HL-60 (cell line): ENCODE measurements at regions not wholly inside any gene's neighbourhood (a gene's known extent, or its start where the extent isn't known, plus 50 kb on each side); places are given as distances from the start of the nearest gene placed in this dataset.

ENCODE experiments used
- DNase-seq, 2 experiments: peaks; one replicate each; pipeline ENCODE4 v3.0.0-alpha.2; 2010 to 2020; ENCODE audit warnings: low read depth in 1 of 2, low spot score in 1 of 2
- H3K27ac ChIP-seq: fragments of 250-450 bp; sonication (Bioruptor Pico); replicated peaks from 2 replicates; pipeline ENCODE4 v1.5.1; 2020; ENCODE audit warnings: mild to moderate bottlenecking, moderate library complexity
- H3K27me3 ChIP-seq: fragments of 250-450 bp; sonication (Bioruptor Pico); 2 replicates; pipeline ENCODE4 v1.5.1; 2021; ENCODE audit warnings: mild to moderate bottlenecking, moderate library complexity; ENCODE audit not compliant: insufficient read depth, poor library complexity, severe bottlenecking
- H3K4me3 ChIP-seq: replicated peaks from 2 replicates; pipeline ENCODE4 v1.5.1; 2011; ENCODE audit warnings: mild to moderate bottlenecking, control low read depth, low read length; ENCODE audit not compliant: insufficient read depth
- CTCF ChIP-seq: IDR thresholded peaks from one replicate; pipeline ENCODE4 v1.5.1; 2011; ENCODE audit warnings: low read length, control low read depth, inconsistent platforms; ENCODE audit not compliant: insufficient read depth
- GABPA ChIP-seq: IDR thresholded peaks from 2 replicates; pipeline ENCODE4 v1.6.1; 2012; ENCODE audit warnings: low read depth
- POLR2AphosphoS5 ChIP-seq: IDR thresholded peaks from 2 replicates; pipeline ENCODE4 v1.6.1; 2012; ENCODE audit warnings: low read depth
- SPI1 ChIP-seq: IDR thresholded peaks from 2 replicates; pipeline ENCODE4 v1.6.1; 2012; ENCODE audit warnings: low read depth, mild to moderate bottlenecking, borderline replicate concordance
- TF ChIP-seq, protein P1 (sequence below): IDR thresholded peaks from 2 replicates; pipeline ENCODE4 v1.6.1; 2012; ENCODE audit warnings: low read depth; ENCODE audit not compliant: insufficient replicate concordance

GRCh38 chr5:87831499-87831898 lies 418.8 kb upstream of the CCNH start:
- TF ChIP-seq, protein P1, sequence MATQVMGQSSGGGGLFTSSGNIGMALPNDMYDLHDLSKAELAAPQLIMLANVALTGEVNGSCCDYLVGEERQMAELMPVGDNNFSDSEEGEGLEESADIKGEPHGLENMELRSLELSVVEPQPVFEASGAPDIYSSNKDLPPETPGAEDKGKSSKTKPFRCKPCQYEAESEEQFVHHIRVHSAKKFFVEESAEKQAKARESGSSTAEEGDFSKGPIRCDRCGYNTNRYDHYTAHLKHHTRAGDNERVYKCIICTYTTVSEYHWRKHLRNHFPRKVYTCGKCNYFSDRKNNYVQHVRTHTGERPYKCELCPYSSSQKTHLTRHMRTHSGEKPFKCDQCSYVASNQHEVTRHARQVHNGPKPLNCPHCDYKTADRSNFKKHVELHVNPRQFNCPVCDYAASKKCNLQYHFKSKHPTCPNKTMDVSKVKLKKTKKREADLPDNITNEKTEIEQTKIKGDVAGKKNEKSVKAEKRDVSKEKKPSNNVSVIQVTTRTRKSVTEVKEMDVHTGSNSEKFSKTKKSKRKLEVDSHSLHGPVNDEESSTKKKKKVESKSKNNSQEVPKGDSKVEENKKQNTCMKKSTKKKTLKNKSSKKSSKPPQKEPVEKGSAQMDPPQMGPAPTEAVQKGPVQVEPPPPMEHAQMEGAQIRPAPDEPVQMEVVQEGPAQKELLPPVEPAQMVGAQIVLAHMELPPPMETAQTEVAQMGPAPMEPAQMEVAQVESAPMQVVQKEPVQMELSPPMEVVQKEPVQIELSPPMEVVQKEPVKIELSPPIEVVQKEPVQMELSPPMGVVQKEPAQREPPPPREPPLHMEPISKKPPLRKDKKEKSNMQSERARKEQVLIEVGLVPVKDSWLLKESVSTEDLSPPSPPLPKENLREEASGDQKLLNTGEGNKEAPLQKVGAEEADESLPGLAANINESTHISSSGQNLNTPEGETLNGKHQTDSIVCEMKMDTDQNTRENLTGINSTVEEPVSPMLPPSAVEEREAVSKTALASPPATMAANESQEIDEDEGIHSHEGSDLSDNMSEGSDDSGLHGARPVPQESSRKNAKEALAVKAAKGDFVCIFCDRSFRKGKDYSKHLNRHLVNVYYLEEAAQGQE: no peak
- TF ChIP-seq CTCF: no peak
- TF ChIP-seq POLR2AphosphoS5: no peak
- TF ChIP-seq SPI1: no peak
- no peak for TF ChIP-seq GABPA

GRCh38 chr5:87829217-87829551 lies 416.5 kb upstream of the CCNH start:
- Histone ChIP-seq H3K27ac (no peak overlapping the region), H3K4me3 (no peak overlapping the region), H3K27me3 (no peaks in the 10 kb centered on the region)
- DNase-seq: no peak
- TF ChIP-seq GABPA (no peak), CTCF (no peak)
- TF ChIP-seq, protein P1: no peak

More at GRCh38 chr5:87831499-87831898, 418.8 kb upstream of the CCNH start:
- no peak for DNase-seq
- no peak overlapping the region for H3K27ac ChIP-seq
- no peaks in the 10 kb centered on the region for H3K27me3 ChIP-seq
- no peak overlapping the region for H3K4me3 ChIP-seq

GRCh38 chr5:87828545-87829216 lies 416.0 kb upstream of the CCNH start:
- no peak overlapping the region for H3K4me3 ChIP-seq
- H3K27me3 ChIP-seq: no peaks in the 10 kb centered on the region
- TF ChIP-seq CTCF: no peak
- no peak for DNase-seq
- H3K27ac ChIP-seq: no peak overlapping the region

DNA sequence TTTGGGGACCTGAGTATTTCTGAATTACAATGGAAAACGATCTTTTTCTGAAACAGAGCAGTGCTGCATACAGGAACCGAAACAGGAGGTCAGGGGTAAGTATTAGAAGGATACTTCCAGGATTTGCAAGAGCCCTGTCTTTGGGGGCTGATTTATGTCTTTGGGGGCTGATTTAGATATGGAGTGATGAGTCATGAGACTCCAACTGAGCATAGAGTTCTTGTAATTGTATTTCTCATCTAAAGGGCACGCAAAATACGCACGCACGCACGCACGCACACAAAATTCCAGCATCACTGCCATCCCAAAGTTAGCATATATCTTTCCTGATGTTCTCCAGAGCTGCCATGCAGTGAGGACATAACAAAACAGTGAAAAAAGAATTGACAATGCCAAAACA lies 414.8 kb upstream of the CCNH start:
- Histone ChIP-seq H3K27ac (no peak overlapping the region), H3K4me3 (no peak overlapping the region), H3K27me3 (no peaks in the 10 kb centered on the region)
- TF ChIP-seq GABPA: no peak
- DNase-seq: no peak
